ENCODE measurements at regions not wholly inside any gene's neighbourhood (a gene's known extent, or its start where the extent isn't known, plus 50 kb on each side); places are given as distances from the start of the nearest gene placed in this dataset.

DNA sequence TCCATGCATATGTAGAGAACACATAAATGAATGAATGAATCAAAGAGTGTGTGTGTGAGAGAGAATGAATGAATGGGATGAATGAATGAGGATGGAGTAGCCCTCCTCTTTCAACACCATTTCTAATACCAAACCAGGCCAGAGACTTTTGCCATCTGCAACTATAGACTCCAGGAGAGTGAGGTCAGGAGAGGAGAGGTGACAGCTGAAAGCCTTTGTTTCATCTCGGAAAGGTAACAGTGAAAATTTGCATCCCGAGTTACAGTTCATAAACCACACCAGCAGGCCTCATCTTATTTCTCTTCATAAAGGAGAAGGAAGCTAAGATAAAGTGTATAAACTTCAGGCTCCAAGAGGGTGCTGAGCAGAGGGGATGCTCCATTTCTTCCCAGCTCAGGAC is 255.3 kb upstream of the KLF4 start:
- ATAC-seq (no peak), DNase-seq (no peak)
- Histone ChIP-seq H3K4me1 (peaks cover 3 to 34% (median 16%) of the 10 kb centered on the region in 9 donors), H3K27me3 (no peaks in the 10 kb centered on the region), H3K9me3 (no peaks in the 10 kb centered on the region), H3K4me3 (no peak overlapping the region), H3K36me3 (no peaks in the 10 kb centered on the region), H3K27ac (no peak overlapping the region)
- 93 to 99% methylated on average over 2 of the region's 2 CpGs for WGBS, 2 donors
- TF ChIP-seq, protein P1, sequence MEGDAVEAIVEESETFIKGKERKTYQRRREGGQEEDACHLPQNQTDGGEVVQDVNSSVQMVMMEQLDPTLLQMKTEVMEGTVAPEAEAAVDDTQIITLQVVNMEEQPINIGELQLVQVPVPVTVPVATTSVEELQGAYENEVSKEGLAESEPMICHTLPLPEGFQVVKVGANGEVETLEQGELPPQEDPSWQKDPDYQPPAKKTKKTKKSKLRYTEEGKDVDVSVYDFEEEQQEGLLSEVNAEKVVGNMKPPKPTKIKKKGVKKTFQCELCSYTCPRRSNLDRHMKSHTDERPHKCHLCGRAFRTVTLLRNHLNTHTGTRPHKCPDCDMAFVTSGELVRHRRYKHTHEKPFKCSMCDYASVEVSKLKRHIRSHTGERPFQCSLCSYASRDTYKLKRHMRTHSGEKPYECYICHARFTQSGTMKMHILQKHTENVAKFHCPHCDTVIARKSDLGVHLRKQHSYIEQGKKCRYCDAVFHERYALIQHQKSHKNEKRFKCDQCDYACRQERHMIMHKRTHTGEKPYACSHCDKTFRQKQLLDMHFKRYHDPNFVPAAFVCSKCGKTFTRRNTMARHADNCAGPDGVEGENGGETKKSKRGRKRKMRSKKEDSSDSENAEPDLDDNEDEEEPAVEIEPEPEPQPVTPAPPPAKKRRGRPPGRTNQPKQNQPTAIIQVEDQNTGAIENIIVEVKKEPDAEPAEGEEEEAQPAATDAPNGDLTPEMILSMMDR (IDR thresholded peaks at IDR 0.05): no peak
- intact Hi-C loops (cut with DNase I): loop anchor here in 3 of 10 donors (10.0 kb wide), 3 partner anchors 60 to 260 kb away; partner anchors contain the start of gene KLF4 (in 3 of the 3)

DNA sequence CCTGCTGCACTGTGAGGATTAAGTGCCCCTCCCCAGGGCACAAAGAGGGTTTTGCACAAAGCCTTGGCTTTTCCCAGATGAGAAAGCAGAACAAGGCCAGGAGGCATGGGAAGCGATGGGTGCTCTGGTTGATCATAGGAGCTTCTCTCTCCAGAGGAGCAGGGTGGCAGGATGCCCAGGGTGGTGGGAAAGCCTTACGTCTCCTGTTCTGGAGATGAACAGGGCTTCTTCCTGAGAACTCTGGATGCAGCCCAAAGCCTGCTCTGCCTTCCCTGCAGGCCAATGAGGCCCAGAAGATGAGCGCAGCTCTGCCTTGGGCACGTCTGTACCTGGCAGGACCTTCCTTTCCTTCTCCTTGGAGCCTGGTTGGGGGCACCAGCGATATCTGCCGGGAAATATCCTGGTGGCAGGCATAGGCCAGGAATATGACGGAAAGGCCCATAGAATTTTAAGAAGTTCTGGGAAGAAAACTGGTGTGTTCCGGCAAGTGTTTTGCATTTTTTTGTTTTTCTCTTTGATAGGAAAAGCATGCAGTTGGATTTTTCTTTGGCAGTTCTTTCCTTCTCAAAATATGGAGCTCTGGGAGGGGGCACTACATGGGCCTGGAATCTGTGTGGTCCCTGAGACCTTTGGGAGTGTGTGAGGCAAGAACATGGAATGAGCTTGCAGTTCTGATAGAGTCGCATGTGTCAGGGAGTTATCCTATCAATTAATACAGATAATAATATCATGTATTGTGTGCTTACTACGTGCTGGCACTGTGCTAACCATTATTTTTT is 253.2 kb upstream of the KLF4 start:
- TF ChIP-seq, protein P1 (IDR thresholded peaks at IDR 0.05): no peak
- no peaks in the 10 kb centered on the region for H3K36me3 ChIP-seq
- no peak for ATAC-seq
- peaks cover 0 to 37% (median 26%) of the 10 kb centered on the region in 9 donors for H3K4me1 ChIP-seq
- H3K27me3 ChIP-seq: no peaks in the 10 kb centered on the region
- WGBS, 2 donors: 76 to 83% methylated on average over 10 of the region's 10 CpGs
- no peak overlapping the region for H3K4me3 ChIP-seq
- peak overlapping the region in 3 of 10 donors; percentile 2 to 15 (median 7) for H3K27ac ChIP-seq
- DNase-seq: no peak
- H3K9me3 ChIP-seq: no peaks in the 10 kb centered on the region
- intact Hi-C loops (cut with DNase I): loop anchor here in 3 of 10 donors (10.0 kb wide), 3 partner anchors 58 to 258 kb away; partner anchors contain the start of gene KLF4 (in 3 of the 3)

DNA sequence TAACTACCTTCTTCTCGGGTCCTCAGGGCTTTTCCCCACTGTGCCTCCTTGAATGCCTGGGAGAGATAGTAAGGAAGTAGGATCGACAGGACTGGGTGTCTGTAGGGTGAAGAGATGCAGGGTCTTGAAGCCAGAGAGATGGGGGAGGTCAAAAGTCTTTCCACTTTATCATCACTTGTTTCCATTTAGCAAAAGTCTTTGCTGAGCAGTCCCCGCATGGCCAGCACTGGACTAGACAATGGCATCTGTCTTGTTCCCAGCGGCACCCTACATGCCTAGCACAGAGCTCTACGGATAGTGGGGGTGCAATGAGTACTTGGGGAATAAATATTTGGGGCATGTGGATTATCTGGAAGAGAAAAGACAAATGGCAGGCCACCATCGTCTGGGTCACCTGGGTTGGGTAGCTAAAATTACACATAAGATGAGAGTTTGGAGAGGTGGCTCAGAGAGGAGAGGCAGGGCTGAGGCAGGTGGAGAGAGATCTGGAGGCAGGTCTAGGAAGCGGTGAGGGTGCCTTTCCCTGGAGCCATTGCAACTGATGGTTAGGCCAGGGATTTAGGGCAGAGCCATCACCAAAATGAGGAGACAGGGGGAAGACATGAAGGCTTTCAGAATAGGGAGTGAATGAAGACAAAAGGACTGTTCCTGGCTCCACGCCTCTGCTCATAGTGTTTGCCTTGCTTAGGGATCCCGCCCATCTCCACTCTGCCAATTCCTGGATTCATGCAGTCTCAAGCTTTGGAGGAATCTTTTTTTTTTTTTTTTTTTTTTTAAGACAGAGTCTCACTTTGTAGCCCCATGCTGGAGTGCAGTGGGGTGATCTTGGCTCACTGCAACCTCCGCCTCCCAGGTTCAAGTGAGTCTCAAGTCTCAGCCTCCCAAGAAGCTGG is 250.8 kb upstream of the KLF4 start:
- Histone ChIP-seq H3K9me3 (no peaks in the 10 kb centered on the region), H3K27ac (peak overlapping the region in 7 of 10 donors; percentile 24 to 78 (median 75)), H3K4me1 (peaks cover 0 to 39% (median 31%) of the 10 kb centered on the region in 9 donors), H3K4me3 (no peak overlapping the region), H3K36me3 (no peaks in the 10 kb centered on the region), H3K27me3 (no peaks in the 10 kb centered on the region)
- intact Hi-C loops (cut with DNase I): loop anchor here in 3 of 10 donors (10.0 kb wide), 3 partner anchors 56 to 256 kb away; partner anchors contain the start of gene KLF4 (in 3 of the 3)
- DNase-seq: peak in 1 of 2 donors; percentile 20
- 78 to 80% methylated on average over 10 of the region's 10 CpGs for WGBS, 2 donors
- TF ChIP-seq, protein P1 (IDR thresholded peaks at IDR 0.05): no peak
- peak in 3 of 8 donors; percentile 10 to 23 (median 21) for ATAC-seq

DNA sequence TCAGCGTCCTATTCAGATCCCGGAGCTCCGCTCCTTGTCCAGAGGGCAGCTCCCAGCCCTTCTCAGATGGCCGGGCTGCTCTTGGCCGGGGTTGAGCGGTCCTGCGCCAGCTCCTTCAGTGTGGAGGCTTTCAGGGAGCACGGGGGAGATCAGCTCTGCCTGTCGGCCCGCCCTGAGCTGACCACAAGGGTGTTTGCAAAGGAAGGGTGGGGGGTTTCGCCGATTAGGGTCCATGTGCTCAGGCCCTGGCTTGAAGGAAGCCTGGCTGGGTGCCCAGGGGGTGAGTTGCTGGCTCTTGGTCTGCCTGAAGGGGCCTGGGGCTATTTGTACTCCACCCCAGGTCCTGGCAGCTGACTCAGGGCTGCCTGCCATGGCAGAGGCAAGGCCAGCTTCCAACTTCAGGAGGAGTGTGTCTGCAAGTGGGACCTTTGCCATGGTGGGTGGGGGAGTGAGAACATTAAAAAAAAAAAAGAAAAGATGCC is 250.1 kb upstream of the KLF4 start:
- intact Hi-C loops (cut with DNase I): loop anchor here in 6 of 10 donors (5.0 to 10.0 kb wide), 5 partner anchors 55 to 405 kb away; partner anchors contain the start of gene KLF4 (in 5 of the 6)
- DNase-seq (peak; percentile 54 to 80), ATAC-seq (peak; percentile 72 to 90 (median 83))
- no peaks in the 10 kb centered on the region for H3K36me3 ChIP-seq
- no peaks in the 10 kb centered on the region for H3K27me3 ChIP-seq
- peaks cover 0 to 39% (median 33%) of the 10 kb centered on the region in 9 donors for H3K4me1 ChIP-seq
- H3K27ac ChIP-seq: peak overlapping the region in 9 of 10 donors; percentile 24 to 78 (median 74)
- 36 to 63% methylated on average over 12 of the region's 12 CpGs for WGBS, 2 donors
- no peaks in the 10 kb centered on the region for H3K9me3 ChIP-seq
- H3K4me3 ChIP-seq: no peak overlapping the region
- TF ChIP-seq, protein P1 (IDR thresholded peaks at IDR 0.05): no peak

Data from heart right ventricle (tissue), 16 donors.